Mononuclear cell (primary cell): ENCODE measurements at regions not wholly inside any gene's neighbourhood (a gene's known extent, or its start where the extent isn't known, plus 50 kb on each side); places are given as distances from the start of the nearest gene placed in this dataset.

Experiments used
- H3K27me3 ChIP-seq: 2 replicates; pipeline ENCODE4 v1.6.0; 2011; ENCODE audit warnings: low read length, control low read depth; ENCODE audit not compliant: insufficient read depth
- H3K4me1 ChIP-seq: 2 replicates; pipeline ENCODE4 v1.5.1; 2011; ENCODE audit warnings: mild to moderate bottlenecking, low read length, control low read depth; ENCODE audit not compliant: insufficient read depth
- H3K4me3 ChIP-seq: 2 replicates; pipeline ENCODE4 v1.5.1; 2011; ENCODE audit warnings: mild to moderate bottlenecking, low read length, moderate library complexity
- H3K9me3 ChIP-seq: 2 replicates; pipeline ENCODE4 v1.5.1; 2011; ENCODE audit warnings: low read depth, mild to moderate bottlenecking, control low read depth, low read length

DNA sequence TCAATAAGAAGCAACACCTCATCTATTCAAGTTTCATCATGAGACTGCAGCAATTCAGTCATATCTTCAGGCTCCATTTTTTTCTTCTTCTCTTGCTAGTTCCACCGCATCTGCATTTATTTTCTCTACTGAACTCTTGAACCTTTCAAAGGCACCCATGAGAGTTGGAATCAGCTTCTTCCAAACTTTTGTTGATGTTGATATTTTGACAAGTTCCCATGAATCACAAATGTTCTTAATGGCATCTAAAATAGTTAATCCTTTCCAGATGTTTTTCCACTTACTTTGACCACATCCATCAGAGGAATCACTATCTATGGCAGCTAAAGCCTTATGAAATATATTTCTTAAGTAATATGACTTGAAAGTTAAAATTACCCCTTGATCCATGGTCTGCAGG, 434.3 kb downstream of the GPATCH2 start:
- H3K27me3 ChIP-seq: no peaks in the 10 kb centered on the region

DNA sequence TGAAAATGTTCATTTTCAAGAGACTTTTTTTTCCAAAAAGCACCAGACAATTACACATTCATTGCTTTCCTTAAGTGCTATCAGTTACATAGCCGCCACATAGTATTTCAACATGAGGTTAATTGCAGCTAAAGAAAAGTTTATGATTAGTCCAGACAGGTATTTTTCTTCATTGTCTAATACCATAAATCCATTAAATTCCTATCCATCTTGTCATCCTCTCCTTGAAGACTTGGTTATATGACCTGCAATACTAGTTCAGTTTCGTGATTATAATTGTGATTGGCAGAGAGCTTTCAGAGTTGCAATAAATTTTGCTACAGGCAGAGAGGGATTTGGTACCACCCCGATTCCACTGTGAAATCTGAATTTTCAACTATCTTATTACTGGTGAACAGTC, 437.7 kb downstream of the GPATCH2 start:
- Histone ChIP-seq H3K4me3 (no peak overlapping the region), H3K9me3 (no peaks in the 10 kb centered on the region), H3K27me3 (no peaks in the 10 kb centered on the region)

More for the DNA sequence above, 434.3 kb downstream of the GPATCH2 start:
- no peaks in the 10 kb centered on the region for H3K9me3 ChIP-seq
- H3K4me1 ChIP-seq: no peaks in the 10 kb centered on the region
- no peak overlapping the region for H3K4me3 ChIP-seq

DNA sequence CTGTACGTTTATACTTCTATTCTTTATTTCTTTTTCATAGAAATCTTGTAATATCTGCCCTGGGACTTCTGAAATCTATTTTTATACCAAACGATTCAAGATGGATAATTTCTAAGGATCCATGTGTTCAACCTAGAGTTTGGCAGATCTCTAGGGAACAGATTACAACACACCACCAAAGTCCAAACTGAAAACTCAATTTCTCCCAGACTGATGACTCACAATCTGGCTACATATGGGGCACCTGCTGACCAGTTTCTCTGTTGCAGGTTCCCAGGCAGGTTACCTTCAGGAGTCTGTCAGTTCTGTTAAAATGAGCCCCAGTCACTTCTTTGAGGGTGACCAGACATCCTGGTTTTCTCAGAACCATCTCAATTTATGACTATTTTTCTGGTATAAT, 439.4 kb downstream of the GPATCH2 start:
- H3K4me1 ChIP-seq: no peaks in the 10 kb centered on the region
- H3K4me3 ChIP-seq: no peak overlapping the region

More for the DNA sequence above, 437.7 kb downstream of the GPATCH2 start:
- no peaks in the 10 kb centered on the region for H3K4me1 ChIP-seq

DNA sequence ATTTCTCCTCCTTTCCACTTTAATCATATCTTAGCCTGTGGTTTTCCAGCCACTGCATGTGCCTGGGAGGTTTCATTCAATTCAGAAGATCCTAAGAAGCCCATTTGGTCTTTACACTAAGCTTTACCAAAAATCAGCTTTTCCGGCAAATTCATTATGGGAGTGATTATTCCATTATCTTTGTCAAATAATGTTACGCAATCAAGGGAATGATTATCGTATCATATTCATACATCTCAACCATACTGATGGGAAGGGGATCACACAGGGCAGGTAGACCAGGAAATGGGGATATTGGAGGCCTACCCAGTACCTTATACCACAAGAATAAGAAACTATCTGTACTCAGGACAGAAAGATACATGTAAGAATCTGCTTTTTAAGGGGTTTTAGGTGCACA, 440.5 kb downstream of the GPATCH2 start:
- H3K4me1 ChIP-seq: no peaks in the 10 kb centered on the region
- H3K9me3 ChIP-seq: no peaks in the 10 kb centered on the region
- H3K4me3 ChIP-seq: no peak overlapping the region
- H3K27me3 ChIP-seq: no peaks in the 10 kb centered on the region

More for the DNA sequence above, 439.4 kb downstream of the GPATCH2 start:
- H3K9me3 ChIP-seq: no peaks in the 10 kb centered on the region
- H3K27me3 ChIP-seq: no peaks in the 10 kb centered on the region

DNA sequence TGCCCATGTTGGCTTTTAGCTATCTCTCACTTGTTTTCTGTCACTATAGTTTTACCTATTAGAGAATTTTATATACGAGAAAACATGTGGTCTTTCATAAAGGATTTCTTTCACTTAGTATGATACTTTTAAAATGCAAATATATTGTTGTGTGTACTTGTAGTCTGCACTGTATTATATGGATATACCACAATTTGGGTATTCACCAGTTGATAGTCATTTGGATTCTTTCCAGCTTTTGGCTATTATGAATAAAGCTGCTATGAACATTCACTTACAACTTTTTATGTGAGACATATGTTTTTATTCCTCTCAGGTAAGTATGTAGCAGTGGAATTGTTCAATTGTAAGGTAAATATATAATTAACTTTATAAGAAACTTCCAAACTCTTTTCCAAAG, 441.5 kb downstream of the GPATCH2 start:
- no peak overlapping the region for H3K4me3 ChIP-seq
- H3K4me1 ChIP-seq: no peaks in the 10 kb centered on the region
- no peaks in the 10 kb centered on the region for H3K27me3 ChIP-seq
- H3K9me3 ChIP-seq: no peaks in the 10 kb centered on the region

DNA sequence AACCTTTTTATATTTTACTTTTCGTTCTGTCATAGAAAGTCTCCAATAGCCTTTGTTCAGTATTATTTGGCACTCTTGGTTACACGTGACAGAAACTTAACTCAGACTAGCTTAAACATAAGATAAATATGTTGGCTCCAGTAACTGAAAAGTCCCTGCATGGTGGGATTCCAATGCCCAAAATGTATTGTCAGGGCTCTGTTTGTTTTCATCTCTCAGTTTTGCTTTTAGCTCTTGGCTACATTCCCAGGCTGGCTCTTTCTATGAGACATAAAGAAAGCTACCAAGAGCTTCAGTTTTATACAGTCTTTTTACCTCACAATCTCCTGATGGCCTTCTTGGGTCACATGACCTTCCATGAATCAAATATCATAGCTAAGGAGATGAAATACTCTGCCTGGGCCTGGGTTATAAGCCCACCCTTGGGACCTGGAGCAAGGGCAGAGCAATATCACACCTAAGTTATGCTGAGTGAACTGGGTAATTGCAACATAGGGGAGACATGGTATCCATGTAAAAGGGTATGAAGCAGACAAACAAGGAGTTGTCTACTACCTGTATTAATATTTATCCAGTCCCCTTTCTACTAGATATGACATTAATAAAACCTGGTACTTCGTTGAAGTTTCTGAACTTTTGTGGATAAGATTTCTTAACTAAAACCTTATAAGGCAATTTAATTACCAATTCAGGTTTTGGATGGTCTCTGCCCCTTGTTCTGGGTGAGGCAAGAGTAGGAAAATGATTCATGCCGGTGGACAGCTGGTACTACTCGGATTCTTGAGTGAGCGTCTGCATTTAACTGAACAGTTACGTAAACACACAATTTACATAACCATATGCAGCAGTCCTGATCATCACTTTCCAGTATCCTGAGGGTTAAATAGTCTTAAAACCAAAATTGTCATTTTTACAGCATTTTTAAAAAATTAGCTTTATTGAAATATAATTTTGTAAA, 442.3 kb downstream of the GPATCH2 start:
- H3K4me3 ChIP-seq: no peak overlapping the region
- H3K9me3 ChIP-seq: no peaks in the 10 kb centered on the region
- H3K4me1 ChIP-seq: no peaks in the 10 kb centered on the region
- H3K27me3 ChIP-seq: no peaks in the 10 kb centered on the region

DNA sequence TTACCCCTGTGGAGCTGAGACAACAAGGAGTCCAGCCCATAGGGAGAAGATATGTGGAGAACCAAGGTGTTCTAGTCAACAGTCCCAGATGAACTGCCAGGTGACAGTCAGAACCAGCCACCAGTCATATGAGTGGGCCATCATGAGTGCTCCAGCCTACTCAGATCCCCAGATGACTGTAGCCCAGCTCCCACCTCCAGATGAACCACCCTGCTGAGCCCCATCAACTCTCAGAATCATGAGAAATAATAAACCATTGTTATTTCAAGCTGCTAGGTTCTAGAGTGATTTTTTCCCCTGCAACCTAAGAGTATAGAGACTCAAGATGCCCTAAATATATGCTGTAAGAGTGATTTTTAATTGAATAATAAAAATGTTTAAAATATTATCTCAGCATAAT, 444.2 kb downstream of the GPATCH2 start:
- Histone ChIP-seq H3K4me3 (no peak overlapping the region), H3K4me1 (no peaks in the 10 kb centered on the region), H3K9me3 (no peaks in the 10 kb centered on the region), H3K27me3 (no peaks in the 10 kb centered on the region)

DNA sequence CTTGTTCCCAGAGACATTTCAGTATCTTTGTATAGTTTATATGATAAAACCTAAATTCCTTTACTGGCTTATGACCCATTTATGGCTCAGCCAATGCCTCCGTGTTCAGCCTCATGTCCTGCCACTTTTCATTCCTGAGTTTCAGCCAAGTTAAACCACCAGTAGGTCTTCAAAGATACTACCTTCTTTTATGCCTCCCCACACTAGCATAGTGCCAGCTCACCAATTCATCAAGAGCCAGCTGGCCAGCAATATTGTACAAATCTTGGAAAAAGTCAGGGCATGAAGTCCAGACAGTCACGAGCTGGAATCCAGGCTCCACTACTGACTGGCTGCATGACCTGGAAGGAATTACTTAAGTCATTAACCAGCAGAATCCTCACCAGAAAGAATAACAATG, 446.0 kb downstream of the GPATCH2 start:
- Histone ChIP-seq H3K27me3 (no peaks in the 10 kb centered on the region), H3K4me3 (no peak overlapping the region), H3K4me1 (no peaks in the 10 kb centered on the region), H3K9me3 (no peaks in the 10 kb centered on the region)

DNA sequence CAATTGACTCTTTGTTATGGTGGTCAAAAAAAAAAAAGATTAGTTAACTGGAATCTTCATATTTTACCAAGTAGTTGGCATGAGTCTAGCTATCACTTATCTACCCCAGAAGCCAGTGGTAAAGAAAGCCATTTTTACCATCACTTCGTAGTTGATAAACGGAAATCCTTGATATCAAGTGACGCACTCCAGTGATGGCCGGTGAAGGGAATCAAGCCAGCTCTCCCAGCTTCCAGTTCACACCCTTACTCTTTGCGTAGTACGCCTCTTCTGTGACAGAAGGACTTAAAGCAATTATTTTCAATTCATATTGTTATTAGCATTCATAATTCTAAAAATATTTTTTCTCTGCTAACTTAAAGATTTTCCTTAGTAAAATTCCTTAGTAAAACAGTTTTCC, 447.9 kb downstream of the GPATCH2 start:
- Histone ChIP-seq H3K4me3 (no peak overlapping the region), H3K4me1 (no peaks in the 10 kb centered on the region), H3K27me3 (no peaks in the 10 kb centered on the region), H3K9me3 (no peaks in the 10 kb centered on the region)

DNA sequence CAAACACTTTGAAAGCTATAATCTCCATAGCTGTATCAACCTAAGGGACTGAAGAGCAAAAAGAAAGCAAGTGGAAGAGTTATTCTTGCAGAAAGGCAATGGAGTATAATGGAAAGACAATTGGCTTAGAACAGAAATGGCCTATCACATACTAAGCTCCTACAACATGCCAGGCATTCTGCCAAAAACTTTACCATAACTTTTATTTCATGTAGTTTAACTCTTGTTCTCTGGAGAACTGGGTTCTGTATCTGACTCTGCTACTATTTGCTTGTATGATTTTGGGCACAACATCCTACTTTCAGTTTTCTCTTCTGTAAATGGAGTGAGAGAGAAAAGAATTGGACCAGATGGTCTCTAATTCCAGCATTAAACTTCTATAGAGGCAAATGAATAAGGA, 449.1 kb downstream of the GPATCH2 start:
- no peaks in the 10 kb centered on the region for H3K27me3 ChIP-seq
- no peak overlapping the region for H3K4me3 ChIP-seq
- no peaks in the 10 kb centered on the region for H3K4me1 ChIP-seq
- H3K9me3 ChIP-seq: no peaks in the 10 kb centered on the region

DNA sequence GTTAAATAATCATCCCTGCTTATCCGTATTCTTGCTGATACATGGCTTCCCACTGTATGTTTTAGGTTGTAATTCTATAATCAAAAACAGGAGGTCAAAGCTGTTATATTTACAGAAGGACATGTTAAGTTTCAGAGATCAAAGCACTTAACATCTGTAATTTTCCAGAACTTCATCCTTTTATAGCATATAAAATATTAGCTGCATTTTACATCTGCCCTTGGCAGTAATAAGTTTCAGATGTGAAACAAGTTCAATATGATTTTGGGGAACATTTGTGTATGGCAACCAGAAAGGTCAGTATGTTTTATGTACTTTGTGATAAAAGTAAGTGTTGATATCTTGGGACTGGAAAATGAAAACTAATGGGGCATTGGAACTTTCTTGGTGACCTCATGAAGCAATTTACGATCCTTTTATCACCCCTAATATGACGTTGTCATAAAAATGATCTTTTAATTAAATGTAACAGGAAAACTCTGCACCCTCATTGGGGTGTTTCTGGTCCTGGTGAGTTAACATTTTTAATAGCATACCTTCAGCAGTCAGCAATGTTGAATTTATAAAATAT, 449.6 kb downstream of the GPATCH2 start:
- Histone ChIP-seq H3K4me1 (no peaks in the 10 kb centered on the region), H3K27me3 (no peaks in the 10 kb centered on the region), H3K4me3 (no peak overlapping the region), H3K9me3 (no peaks in the 10 kb centered on the region)

DNA sequence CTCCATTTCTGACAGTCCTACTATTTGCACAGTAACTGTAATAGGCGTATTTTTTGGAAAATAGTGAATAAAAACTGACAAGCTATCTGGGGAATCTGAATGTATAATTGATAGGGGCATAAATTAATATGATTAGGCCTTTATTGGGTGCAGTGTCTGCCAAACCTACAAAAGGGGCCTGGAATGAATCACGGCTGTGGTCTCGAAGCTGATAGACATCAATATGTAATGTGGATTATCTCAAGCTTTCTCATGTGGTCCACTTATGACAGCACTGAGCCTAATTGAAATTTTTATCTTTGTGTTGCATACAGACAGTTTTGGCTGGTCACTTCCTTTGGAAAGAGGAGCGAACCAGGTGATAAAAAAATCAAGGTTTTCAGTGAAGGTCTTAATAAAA, 450.4 kb downstream of the GPATCH2 start:
- Histone ChIP-seq H3K4me1 (no peaks in the 10 kb centered on the region), H3K4me3 (no peak overlapping the region), H3K27me3 (no peaks in the 10 kb centered on the region), H3K9me3 (no peaks in the 10 kb centered on the region)

DNA sequence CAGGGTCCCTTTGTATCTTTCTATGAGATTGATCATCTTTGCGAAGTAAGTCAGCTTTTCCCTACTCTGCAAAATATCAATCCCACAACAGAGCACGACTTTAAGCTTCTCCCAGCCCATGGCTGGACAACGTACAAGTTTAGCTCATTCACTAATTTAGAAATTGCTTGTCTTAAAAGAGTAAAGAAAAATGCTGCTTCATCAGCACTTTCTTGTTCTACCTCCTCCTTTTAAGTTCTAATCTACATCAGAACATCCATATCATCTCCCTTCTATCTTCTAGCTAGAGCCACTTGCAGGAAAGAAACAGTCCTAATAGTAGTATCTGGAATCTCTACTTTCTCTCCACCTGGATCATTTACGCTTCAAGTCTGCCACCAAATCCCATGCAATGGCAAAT, 441.2 kb upstream of the ESRRG start:
- H3K9me3 ChIP-seq: no peaks in the 10 kb centered on the region
- no peaks in the 10 kb centered on the region for H3K4me1 ChIP-seq
- no peaks in the 10 kb centered on the region for H3K27me3 ChIP-seq
- H3K4me3 ChIP-seq: no peak overlapping the region

DNA sequence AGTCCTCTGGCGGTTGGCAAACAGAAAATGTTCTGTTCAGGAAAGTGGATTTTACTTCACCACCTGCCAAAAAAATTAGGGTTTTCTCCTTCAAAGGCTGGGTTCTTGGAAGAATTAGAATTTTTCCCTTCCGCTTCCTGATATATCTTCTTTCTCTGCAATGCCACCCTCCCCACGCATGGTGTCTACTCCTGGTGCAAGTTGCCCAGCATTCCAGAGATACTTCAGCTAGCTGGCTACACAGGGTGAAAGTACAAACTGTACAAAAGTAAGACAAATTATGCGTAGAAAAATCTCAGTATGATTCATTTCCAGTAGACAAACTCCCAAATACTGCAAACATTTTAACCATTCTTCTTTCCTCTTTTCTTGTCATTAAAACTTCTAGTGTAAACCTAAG, 430.1 kb upstream of the ESRRG start:
- no peak overlapping the region for H3K4me3 ChIP-seq
- H3K9me3 ChIP-seq: peaks cover 3% of the 10 kb centered on the region
- H3K4me1 ChIP-seq: no peaks in the 10 kb centered on the region
- H3K27me3 ChIP-seq: no peaks in the 10 kb centered on the region

DNA sequence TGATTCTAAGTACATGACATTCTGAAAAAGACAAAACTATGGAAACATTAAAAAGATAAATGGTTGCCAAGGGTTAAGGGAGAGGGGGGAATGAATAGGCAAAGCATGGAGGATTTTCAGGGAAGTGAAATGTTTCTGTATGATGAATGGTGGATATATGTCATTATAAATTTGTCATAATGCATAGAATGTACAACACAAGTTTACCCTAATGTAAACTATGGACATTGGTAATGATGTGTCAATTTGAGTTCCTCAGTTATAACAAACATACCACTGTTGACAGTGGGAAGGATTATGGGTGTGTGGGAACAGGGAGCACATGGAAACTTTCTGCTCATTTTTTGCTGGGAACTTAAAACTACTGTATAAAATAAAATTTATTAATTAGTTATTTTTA, 427.1 kb upstream of the ESRRG start:
- H3K9me3 ChIP-seq: peaks cover 6% of the 10 kb centered on the region
- H3K4me1 ChIP-seq: no peaks in the 10 kb centered on the region
- H3K4me3 ChIP-seq: no peak overlapping the region
- no peaks in the 10 kb centered on the region for H3K27me3 ChIP-seq

DNA sequence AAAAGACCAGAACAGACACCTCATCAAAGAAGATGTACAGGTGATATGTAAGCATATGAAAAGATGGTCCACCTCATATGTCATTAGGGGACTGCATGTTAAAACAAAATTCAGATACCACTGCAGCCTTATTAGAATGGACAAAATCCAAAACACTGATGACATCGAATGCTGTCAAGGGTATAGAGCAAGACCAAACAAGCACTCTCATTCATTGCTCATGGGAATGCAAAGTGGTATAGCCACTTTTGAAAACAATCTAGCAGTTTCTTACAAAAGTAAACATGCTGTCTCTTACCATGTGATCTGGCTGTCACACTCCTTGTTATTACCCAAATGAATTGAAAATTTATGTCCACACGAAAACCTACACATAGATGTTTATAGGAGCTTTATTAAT, 426.6 kb upstream of the ESRRG start:
- Histone ChIP-seq H3K9me3 (peaks cover 6% of the 10 kb centered on the region), H3K4me1 (no peaks in the 10 kb centered on the region), H3K4me3 (no peak overlapping the region), H3K27me3 (no peaks in the 10 kb centered on the region)
